ENCODE measurements at regions not wholly inside any gene's neighbourhood (a gene's known extent, or its start where the extent isn't known, plus 50 kb on each side); places are given as distances from the start of the nearest gene placed in this dataset.

DNA sequence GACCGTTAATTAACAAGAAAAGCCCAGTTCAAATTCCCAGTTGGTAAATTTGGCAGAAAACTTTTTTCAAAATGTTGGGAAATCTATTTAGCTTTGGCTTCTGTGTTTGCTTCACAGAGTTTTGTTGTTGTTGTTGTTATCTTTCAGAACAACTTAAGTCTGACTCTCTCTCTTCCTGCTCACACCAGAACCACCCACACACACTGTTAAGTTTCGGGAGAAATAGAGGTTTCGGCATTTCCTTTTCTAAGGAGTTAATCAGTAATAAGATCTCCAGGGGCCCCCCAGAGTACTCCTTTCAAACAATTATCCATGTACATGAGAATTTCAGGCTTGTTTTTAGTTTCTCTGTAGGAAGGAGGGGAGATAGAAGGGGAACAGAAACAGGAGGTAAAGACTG lies 106.2 kb upstream of the PTCHD1 start (continued):
- TF ChIP-seq, protein P1, sequence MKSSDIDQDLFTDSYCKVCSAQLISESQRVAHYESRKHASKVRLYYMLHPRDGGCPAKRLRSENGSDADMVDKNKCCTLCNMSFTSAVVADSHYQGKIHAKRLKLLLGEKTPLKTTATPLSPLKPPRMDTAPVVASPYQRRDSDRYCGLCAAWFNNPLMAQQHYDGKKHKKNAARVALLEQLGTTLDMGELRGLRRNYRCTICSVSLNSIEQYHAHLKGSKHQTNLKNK (CRISPR knock-in tag; IDR thresholded peaks at IDR 0.05), result no peak
- TF ChIP-seq GABPB1 (CRISPR knock-in tag; IDR thresholded peaks at IDR 0.05) (no peak), TEAD4 (CRISPR knock-in tag; IDR thresholded peaks at IDR 0.05) (no peak), MAX (CRISPR knock-in tag; IDR thresholded peaks at IDR 0.05) (no peak), IRF2 (CRISPR knock-in tag; IDR thresholded peaks at IDR 0.05; ENCODE audit: borderline replicate concordance, low read depth) (no peak), STAT6 (CRISPR knock-in tag; conservative IDR thresholded peaks at IDR 0.05; ENCODE audit: low read depth) (no peak), MXD4 (CRISPR knock-in tag; IDR thresholded peaks at IDR 0.05; ENCODE audit: borderline replicate concordance) (no peak), ZBTB43 (CRISPR knock-in tag; IDR thresholded peaks at IDR 0.05) (no peak), RORB (CRISPR knock-in tag; IDR thresholded peaks at IDR 0.05) (no peak)

DNA sequence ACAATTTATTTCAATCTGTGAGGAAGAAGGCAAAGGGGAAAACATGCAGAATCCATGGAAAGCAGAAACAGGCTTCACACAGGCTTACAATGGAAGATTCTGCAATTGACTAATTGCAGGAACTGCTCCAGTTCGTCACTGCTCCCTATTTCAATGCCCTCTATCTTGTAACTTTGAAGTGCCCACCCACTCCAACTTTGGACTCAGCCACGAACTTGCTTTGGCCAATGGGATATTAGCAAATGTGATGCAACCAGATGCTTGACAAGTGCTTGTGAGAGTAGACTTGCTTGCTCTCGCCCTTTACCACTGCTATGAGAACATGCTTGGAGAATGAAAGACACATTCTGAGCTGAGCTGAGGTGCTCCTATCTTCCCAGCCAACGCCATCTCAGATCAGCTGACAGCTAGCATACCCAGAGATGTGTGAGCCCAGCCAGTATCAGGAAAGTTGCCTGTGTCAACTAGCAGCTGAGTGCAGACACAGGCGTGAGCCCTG lies 105.7 kb upstream of the PTCHD1 start:
- no peak for DNase-seq (ENCODE audit: low spot score)
- TF ChIP-seq ZNF416 (CRISPR knock-in tag; IDR thresholded peaks at IDR 0.05) (no peak), FOXK1 (CRISPR knock-in tag; IDR thresholded peaks at IDR 0.05) (no peak), ZNF396 (CRISPR knock-in tag; IDR thresholded peaks at IDR 0.05; ENCODE audit: borderline replicate concordance) (no peak), HMGA2 (CRISPR knock-in tag; IDR thresholded peaks at IDR 0.05) (no peak), ZNF671 (CRISPR knock-in tag; IDR thresholded peaks at IDR 0.05) (no peak), FOXJ3 (CRISPR knock-in tag; IDR thresholded peaks at IDR 0.05; ENCODE audit: borderline replicate concordance) (no peak), SMAD3 (CRISPR knock-in tag; IDR thresholded peaks at IDR 0.05; ENCODE audit: borderline replicate concordance) (no peak), NFATC4 (CRISPR knock-in tag; IDR thresholded peaks at IDR 0.05) (no peak), ZNF317 (CRISPR knock-in tag; IDR thresholded peaks at IDR 0.05; ENCODE audit: borderline replicate concordance, low read depth) (no peak), RORB (CRISPR knock-in tag; IDR thresholded peaks at IDR 0.05) (no peak), ZNF121 (CRISPR knock-in tag; IDR thresholded peaks at IDR 0.05) (no peak), USF2 (CRISPR knock-in tag; IDR thresholded peaks at IDR 0.05) (no peak), CREM (CRISPR knock-in tag; IDR thresholded peaks at IDR 0.05) (no peak), ATF6 (CRISPR knock-in tag; IDR thresholded peaks at IDR 0.05) (no peak), ZBTB43 (CRISPR knock-in tag; IDR thresholded peaks at IDR 0.05) (no peak), GRHL2 (CRISPR knock-in tag; IDR thresholded peaks at IDR 0.05; ENCODE audit: insufficient replicate concordance, severe bottlenecking) (no peak), GABPB1 (CRISPR knock-in tag; IDR thresholded peaks at IDR 0.05) (no peak), RELA (CRISPR knock-in tag; IDR thresholded peaks at IDR 0.05; ENCODE audit: borderline replicate concordance) (no peak)
- TF ChIP-seq, protein P2, sequence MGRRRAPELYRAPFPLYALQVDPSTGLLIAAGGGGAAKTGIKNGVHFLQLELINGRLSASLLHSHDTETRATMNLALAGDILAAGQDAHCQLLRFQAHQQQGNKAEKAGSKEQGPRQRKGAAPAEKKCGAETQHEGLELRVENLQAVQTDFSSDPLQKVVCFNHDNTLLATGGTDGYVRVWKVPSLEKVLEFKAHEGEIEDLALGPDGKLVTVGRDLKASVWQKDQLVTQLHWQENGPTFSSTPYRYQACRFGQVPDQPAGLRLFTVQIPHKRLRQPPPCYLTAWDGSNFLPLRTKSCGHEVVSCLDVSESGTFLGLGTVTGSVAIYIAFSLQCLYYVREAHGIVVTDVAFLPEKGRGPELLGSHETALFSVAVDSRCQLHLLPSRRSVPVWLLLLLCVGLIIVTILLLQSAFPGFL (CRISPR knock-in tag; IDR thresholded peaks at IDR 0.05; ENCODE audit: borderline replicate concordance), result no peak
- TF ChIP-seq, protein P3, sequence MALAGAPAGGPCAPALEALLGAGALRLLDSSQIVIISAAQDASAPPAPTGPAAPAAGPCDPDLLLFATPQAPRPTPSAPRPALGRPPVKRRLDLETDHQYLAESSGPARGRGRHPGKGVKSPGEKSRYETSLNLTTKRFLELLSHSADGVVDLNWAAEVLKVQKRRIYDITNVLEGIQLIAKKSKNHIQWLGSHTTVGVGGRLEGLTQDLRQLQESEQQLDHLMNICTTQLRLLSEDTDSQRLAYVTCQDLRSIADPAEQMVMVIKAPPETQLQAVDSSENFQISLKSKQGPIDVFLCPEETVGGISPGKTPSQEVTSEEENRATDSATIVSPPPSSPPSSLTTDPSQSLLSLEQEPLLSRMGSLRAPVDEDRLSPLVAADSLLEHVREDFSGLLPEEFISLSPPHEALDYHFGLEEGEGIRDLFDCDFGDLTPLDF (CRISPR knock-in tag; IDR thresholded peaks at IDR 0.05), result no peak
- CTCF ChIA-PET, result no interaction called here
- Mint-ChIP-seq H3K27ac (peak overlapping the region; percentile 67; the same call in 1 of the 2 replicates), H3K9me3 (no peaks in the 10 kb centered on the region), H3K27me3 (ENCODE audit: low read depth) (no peaks in the 10 kb centered on the region), H3K4me1 (peaks cover 30% of the 10 kb centered on the region), H3K4me3 (no peak overlapping the region), H3K36me3 (no peaks in the 10 kb centered on the region)
- POLR2A ChIA-PET, result no interaction called here
- peak; percentile 41 for ATAC-seq
